ENCODE measurements at regions not wholly inside any gene's neighbourhood (a gene's known extent, or its start where the extent isn't known, plus 50 kb on each side); places are given as distances from the start of the nearest gene placed in this dataset.

DNA sequence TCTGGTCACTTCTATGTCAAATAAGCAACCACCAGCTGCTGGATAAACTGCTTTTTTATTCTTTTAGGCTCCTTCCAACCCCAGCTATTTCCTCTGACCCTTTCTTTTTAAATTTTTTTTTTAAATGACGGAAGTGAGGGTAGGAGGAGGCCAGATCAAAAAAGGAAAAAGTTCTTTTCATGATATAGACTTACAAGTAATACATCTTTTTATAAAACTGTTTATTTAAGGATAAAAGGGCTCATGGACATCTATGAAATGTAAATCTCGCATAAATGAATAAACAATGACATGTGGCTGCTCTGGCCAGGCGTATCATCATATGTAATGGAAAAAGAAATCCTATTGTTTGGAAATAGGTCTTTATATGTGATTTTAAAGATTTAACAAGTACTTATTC is 169.0 kb upstream of the ATP2B1 start:
- Histone ChIP-seq H3K27me3 (replicated peaks; ENCODE audit: control insufficient read depth, insufficient read depth, low read length) (no peaks in the 10 kb centered on the region), H3K36me3 (ENCODE audit: control insufficient read depth, insufficient read depth, low read length) (no peaks in the 10 kb centered on the region), H3K4me3 (replicated peaks; ENCODE audit: low read depth, low read length) (no peak overlapping the region)
- no peak for TF ChIP-seq CTCF (IDR thresholded peaks at IDR 0.05; ENCODE audit: insufficient read depth, low read length, poor library complexity, severe bottlenecking)
- no peak for DNase-seq (ENCODE audit: extremely low read depth, insufficient read length)

DNA sequence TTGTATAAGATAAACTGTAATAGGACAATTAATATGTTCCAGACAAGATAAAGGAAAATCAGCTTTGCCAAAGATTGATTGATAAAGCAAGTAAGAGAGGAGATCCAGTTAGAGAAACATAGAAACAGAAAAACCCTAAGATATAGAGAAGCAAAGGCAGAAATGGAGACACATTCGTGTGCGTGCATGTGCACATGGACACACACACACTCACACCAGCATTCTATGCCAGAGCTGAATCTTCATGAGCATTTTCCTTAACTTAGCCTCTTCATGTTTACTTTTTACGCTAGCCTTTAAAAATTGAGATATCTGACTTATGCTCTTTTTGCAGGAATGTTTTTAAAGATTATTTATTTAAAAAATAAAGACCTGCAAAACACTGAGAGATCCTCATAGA is 168.5 kb upstream of the ATP2B1 start:
- Histone ChIP-seq H3K4me3 (replicated peaks; ENCODE audit: low read depth, low read length) (no peak overlapping the region), H3K27me3 (replicated peaks; ENCODE audit: control insufficient read depth, insufficient read depth, low read length) (no peaks in the 10 kb centered on the region), H3K36me3 (ENCODE audit: control insufficient read depth, insufficient read depth, low read length) (no peaks in the 10 kb centered on the region)
- no peak for TF ChIP-seq CTCF (IDR thresholded peaks at IDR 0.05; ENCODE audit: insufficient read depth, low read length, poor library complexity, severe bottlenecking)
- DNase-seq (ENCODE audit: extremely low read depth, insufficient read length): no peak

- no peaks in the 10 kb centered on the region for H3K36me3 ChIP-seq (ENCODE audit: control insufficient read depth, insufficient read depth, low read length)
- no peak for DNase-seq (ENCODE audit: extremely low read depth, insufficient read length)
- H3K4me3 ChIP-seq (replicated peaks; ENCODE audit: low read depth, low read length): no peak overlapping the region
- no peak for TF ChIP-seq CTCF (IDR thresholded peaks at IDR 0.05; ENCODE audit: insufficient read depth, low read length, poor library complexity, severe bottlenecking)
- no peaks in the 10 kb centered on the region for H3K27me3 ChIP-seq (replicated peaks; ENCODE audit: control insufficient read depth, insufficient read depth, low read length)
These were observed 167.2 kb upstream of the ATP2B1 start for GRCh38 chr12:89875809-89876208.

DNA sequence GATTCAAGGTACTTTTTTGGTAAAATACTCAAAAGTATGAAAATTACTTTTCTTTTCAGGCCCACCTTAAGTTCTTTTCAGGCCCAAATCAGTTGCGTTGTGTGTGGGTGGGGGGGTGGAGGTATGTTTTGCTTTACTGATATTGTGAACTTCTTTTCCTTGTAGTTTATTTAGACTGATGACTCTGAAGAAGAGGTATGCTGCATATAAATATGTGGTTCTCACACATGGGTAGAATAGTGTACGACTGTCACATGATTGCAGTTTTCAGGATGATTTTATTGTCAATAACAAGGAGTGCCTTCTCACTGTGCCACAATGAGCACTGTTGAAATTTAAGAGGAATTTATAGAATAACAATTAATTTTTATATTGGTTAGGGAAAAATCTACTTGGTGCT is 166.6 kb upstream of the ATP2B1 start:
- no peak for TF ChIP-seq CTCF (IDR thresholded peaks at IDR 0.05; ENCODE audit: insufficient read depth, low read length, poor library complexity, severe bottlenecking)
- Histone ChIP-seq H3K36me3 (ENCODE audit: control insufficient read depth, insufficient read depth, low read length) (no peaks in the 10 kb centered on the region), H3K27me3 (replicated peaks; ENCODE audit: control insufficient read depth, insufficient read depth, low read length) (no peaks in the 10 kb centered on the region), H3K4me3 (replicated peaks; ENCODE audit: low read depth, low read length) (no peak overlapping the region)
- no peak for DNase-seq (ENCODE audit: extremely low read depth, insufficient read length)

DNA sequence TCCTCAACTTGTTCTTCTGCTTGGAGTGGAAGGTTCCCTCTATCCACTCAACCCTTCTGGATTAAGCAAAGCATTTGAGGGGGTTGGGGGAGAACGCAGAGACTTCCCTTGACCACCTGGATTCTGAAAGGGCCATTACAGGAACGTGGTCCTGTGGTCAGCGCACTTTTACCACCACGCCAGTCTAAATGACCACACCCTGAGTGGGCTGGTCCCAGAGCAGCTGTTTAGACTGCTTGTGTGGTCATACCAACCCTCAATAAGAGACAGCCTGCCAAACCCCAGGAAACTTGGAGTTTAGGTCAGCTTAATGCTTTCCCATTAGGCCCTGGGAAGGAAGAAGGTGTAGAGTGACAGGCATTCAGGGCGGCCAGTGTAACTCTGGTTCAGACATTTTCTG is 165.5 kb upstream of the ATP2B1 start:
- no peak overlapping the region for H3K4me3 ChIP-seq (replicated peaks; ENCODE audit: low read depth, low read length)
- no peaks in the 10 kb centered on the region for H3K27me3 ChIP-seq (replicated peaks; ENCODE audit: control insufficient read depth, insufficient read depth, low read length)
- H3K36me3 ChIP-seq (ENCODE audit: control insufficient read depth, insufficient read depth, low read length): no peaks in the 10 kb centered on the region
- DNase-seq (ENCODE audit: extremely low read depth, insufficient read length): no peak
- no peak for TF ChIP-seq CTCF (IDR thresholded peaks at IDR 0.05; ENCODE audit: insufficient read depth, low read length, poor library complexity, severe bottlenecking)

- Histone ChIP-seq H3K4me3 (replicated peaks; ENCODE audit: low read depth, low read length) (no peak overlapping the region), H3K36me3 (ENCODE audit: control insufficient read depth, insufficient read depth, low read length) (no peaks in the 10 kb centered on the region), H3K27me3 (replicated peaks; ENCODE audit: control insufficient read depth, insufficient read depth, low read length) (no peaks in the 10 kb centered on the region)
- peak; percentile 28 for TF ChIP-seq CTCF (IDR thresholded peaks at IDR 0.05; ENCODE audit: insufficient read depth, low read length, poor library complexity, severe bottlenecking)
- no peak for DNase-seq (ENCODE audit: extremely low read depth, insufficient read length)
These were observed 165.1 kb upstream of the ATP2B1 start for GRCh38 chr12:89873745-89874144.
